GM19372 (cell line): ENCODE measurements at regions not wholly inside any gene's neighbourhood (a gene's known extent, or its start where the extent isn't known, plus 50 kb on each side); places are given as distances from the start of the nearest gene placed in this dataset.

Experiments used
- ATAC-seq: cut with Tn5 transposase; IDR thresholded peaks from one replicate; pipeline ENCODE4 v1.9.1; 2021; ENCODE audit warnings: mild to moderate bottlenecking, low read depth, moderate library complexity; ENCODE audit not compliant: unreplicated experiment

- ATAC-seq = no peak
Observed at GRCh38 chr15:98138910-98139309, 178.4 kb downstream of the ARRDC4 start.

- no peak for ATAC-seq
Observed at GRCh38 chr15:98139337-98139736, 178.8 kb downstream of the ARRDC4 start.

GRCh38 chr15:98142572-98142971, 182.1 kb downstream of the ARRDC4 start:
- ATAC-seq = no peak

DNA sequence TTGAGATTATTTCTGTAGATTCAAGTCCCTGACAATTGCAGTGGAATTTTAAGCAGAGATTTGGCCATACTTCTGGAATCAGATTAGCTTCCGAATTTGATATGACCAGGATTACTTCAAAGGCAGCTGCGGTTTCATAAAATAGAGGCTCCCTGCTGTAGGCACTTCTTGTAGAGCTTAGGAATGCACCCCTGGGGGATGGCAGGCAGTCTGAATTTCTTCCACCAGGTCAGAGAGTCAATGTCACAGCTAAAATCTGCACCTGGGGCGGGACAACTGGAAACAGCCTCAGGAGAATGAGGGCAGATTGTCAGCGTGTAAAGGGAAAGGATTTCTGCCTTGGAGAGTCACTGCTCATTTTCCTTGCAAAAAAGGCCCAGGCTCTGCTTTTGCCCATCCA, 182.6 kb downstream of the ARRDC4 start:
- no peak for ATAC-seq

GRCh38 chr15:98144388-98144787, 183.9 kb downstream of the ARRDC4 start:
- ATAC-seq = no peak

GRCh38 chr15:98146031-98146820, 185.7 kb downstream of the ARRDC4 start:
- ATAC-seq = no peak

- no peak for ATAC-seq
Observed at GRCh38 chr15:98147415-98147814, 186.9 kb downstream of the ARRDC4 start.

DNA sequence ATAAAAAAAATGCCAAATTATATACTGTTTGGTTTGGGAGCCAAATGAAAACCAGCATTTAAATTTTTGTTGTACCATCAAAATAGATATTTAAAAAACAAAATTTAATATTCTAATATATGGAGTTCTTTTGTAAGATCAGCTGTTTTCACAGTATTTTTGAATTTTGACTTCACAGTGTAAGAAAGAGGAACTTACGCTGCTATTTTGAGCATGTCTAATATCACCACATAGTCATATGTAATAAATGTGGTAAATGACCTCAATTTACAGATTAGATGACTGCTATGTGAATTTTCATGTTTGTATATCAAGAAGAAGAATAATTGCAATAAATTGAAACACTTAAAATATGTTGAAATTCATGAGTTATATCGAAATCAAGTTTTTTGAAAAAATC, 189.6 kb downstream of the ARRDC4 start:
- ATAC-seq = no peak

DNA sequence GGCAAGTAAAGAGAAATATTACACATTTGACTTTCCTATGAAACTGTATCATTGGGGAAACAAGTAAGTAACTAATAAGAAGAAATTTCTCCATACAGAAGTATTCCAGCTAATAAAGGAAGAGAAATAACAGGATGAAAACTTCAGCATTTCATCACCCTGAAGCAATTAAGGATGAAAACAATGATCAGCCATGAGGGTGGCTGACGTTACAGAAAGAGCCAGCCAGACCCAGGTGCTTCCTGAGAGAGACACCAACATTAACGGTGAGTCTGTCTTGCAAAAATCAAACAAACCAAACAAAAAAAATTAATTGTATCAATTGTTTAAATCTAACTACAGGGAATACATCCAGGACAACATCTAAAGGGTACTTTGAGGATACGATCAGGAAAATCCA, 190.0 kb downstream of the ARRDC4 start:
- no peak for ATAC-seq

DNA sequence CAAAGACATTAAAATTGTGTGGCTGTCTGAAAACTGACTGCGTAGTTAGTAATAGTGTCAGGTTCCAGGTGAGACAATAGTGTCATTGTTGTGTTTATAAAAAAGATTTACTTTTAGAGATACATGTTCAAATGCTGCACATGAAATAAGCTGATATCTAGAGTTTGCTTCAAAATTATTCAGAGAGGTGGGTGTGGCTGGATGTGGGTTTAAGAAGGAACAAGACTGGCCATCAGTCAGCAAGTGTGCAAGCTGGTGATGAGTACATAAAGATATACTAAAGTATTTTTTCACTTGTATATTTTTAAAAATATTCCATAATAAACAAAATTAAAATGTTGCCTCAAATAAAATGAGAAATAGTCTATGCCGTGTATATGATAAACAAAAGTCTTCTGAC, 190.6 kb downstream of the ARRDC4 start:
- ATAC-seq = no peak

GRCh38 chr15:98152156-98152555, 191.7 kb downstream of the ARRDC4 start:
- ATAC-seq = no peak

DNA sequence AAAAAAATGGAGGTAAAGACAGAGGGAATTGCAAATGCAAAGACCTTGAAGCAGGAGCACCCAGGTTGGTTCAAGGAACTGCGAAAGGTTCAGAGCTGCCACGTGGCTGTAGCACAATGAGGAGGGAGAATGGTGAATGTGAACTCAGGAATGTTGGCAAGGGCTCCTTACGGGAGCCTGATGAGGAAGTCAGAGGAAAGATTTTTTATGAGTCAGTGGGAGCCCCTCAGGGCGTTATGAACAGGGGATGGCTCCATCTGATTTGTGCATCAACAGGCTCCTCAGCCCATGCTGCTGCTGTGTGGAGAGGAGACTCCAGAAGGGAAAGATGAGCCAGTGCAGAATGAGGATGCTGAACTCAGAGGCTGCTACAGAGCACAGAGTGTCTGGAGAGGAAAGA, 194.4 kb downstream of the ARRDC4 start:
- ATAC-seq = no peak

- no peak for ATAC-seq
Observed at GRCh38 chr15:98155356-98155755, 194.9 kb downstream of the ARRDC4 start.

DNA sequence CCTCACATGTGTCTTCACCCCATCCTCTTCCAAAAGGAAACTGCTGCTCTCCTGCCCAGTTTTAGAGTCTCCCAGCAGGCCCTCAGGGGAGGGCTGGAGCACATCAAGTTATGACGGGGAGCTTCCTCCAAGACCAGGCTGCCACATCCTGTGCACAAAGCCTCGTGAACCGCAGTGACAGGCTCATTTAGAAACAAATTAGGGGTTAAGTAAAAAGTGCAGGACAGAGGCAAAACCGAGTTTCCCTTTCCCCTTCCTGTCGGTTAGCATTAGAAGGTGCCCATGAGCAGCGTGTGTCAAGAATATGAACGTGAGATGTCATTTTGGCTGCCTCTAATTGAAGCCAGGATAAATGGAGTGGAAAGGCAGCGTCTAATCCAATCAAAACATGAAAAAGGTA, 199.7 kb downstream of the ARRDC4 start:
- ATAC-seq = no peak

DNA sequence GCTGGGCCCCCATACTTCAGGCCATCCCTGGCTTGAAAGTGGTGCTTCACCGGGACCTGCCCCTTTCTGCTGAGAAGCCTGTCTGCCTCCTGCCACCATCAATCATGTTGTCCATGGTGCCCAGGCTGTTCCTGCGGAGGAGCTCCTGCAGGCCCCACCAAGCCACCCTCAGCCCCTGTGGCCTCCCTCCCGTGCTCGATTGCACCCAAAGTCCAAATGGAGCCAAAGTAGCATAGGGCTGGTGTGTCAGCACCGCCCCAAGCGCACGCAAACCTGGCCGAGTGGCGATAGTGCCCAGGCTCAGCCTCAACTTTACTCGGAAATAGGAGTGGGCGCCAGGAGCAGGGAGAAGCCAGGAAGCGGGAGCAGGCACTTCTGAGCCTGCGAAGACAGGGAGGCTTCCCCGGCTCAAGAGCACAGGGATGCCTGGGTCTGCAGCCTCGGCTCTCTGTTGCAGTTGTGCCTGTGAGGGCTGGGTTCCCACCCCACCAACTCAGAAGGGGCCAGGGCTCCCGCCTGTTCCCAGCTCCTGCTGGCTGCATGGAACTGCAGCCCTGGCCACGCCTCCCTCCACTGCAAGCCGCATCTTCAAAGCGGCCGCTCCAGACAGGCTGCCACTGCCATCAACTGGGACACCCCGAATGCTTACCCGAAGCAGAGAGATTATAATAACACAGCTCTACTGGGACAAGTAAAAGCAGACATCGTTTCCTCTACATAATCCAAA, 203.0 kb downstream of the ARRDC4 start:
- no peak for ATAC-seq

GRCh38 chr15:98164571-98164970, 204.1 kb downstream of the ARRDC4 start:
- ATAC-seq = no peak

DNA sequence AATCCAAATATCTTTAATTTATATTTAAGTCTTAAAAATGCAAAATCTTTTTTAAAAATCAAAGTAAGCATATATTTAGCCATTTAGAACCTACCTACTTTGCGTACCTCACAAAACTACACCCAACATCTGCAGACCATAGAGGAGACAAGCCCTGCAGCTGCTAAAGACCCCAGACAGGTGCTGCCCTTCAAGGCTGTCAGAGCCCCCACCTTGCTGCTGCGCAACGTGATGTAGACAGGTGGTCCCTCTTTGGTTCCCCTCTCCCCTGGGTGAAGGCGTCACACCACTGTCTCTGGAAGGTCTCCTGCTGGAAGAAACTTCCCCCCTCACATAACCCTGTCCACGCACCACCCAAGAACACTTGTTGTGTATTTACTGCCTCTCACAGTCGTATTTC, 204.5 kb downstream of the ARRDC4 start:
- ATAC-seq = no peak

- no peak for ATAC-seq
Observed at GRCh38 chr15:98167722-98168268, 207.3 kb downstream of the ARRDC4 start.

DNA sequence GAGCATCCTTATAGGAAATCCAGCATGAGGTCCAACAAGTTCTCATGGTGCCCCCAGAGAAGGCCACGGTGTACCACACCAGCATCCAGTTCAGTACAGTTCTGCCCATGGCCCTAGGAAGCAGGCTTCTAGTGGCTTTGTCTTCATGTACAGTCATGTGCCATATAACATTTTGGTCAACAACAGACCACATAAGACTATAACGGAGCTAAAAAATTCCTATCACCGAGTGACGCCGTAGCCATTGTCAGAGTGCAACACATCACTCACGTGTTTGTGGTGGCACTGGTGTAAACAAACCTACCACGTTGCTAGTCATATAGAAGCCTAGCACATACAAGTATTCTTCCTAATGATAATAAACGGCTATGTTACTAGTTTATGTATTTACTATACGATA, 209.0 kb downstream of the ARRDC4 start:
- ATAC-seq = no peak

DNA sequence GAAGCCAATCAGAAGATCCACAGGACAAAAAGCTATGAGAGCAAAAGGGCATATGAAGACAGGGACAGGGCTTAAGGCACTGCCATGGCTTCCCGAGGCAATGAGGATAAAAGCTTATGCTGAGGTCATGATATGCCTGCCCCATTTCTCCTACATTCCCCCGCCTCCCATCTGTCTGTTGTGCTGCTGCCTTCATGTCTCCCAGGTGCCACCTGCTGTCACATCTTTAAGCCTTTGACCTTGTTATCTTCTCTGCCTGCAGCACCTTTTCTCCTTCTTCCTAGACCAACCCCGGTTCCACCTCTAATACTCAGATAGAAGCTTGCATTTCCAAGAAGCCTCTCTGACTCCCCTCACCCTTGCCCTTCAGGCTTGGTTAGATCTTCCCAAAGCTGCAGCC, 213.8 kb downstream of the ARRDC4 start:
- ATAC-seq = no peak

DNA sequence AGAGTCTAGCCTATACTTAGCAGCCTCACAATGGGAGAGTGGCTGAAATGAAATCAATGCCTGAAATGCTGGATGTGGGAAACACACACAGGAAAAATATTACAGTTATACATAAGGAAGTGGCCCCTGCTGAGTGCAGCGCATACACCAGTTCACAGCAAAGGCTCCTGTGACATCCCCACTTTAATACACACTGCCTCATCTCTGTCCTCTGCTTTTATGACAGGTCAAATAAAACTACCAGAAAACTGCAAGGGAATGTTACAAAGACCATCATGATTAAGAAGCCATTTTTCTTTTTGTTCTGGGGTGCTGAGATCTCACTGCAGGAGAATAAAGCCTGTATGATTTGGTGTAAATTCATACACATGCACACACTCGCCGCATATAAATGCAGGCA, 214.3 kb downstream of the ARRDC4 start:
- no peak for ATAC-seq
